ENCODE measurements at regions not wholly inside any gene's neighbourhood (a gene's known extent, or its start where the extent isn't known, plus 50 kb on each side); places are given as distances from the start of the nearest gene placed in this dataset.

DNA sequence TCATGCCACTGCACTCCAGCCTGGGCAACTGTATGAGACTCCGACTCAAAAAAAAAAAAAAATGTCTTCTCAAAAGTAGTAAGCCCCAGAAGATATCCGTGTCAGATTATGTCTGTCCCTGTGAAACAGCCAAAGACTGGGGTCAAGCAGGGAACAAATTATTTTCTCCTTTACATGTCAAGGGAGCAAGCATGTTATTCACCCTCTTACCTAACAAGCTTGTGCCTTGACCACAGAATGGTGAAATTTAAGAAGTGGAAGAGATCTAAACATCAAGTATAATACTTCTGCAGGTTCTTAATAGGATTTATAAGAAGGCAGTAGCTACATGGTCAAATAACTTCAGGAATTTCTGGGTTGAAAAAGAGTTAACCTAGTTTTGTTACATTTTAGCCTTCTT, 187.9 kb downstream of the ZNF365 start:
- no peaks in the 10 kb centered on the region for H3K27me3 ChIP-seq (replicated peaks; ENCODE audit: control insufficient read depth, insufficient read depth, low read length, poor library complexity, severe bottlenecking)
- H3K4me1 ChIP-seq (ENCODE audit: control insufficient read depth, insufficient read depth, low read length, poor library complexity, severe bottlenecking): no peaks in the 10 kb centered on the region
- no peak for DNase-seq
- no peak overlapping the region for H3K27ac ChIP-seq (ENCODE audit: insufficient read depth, low read length, poor library complexity, severe bottlenecking)
- H3K36me3 ChIP-seq (ENCODE audit: control insufficient read depth, insufficient read depth, low read length): no peaks in the 10 kb centered on the region
- no peaks in the 10 kb centered on the region for H3K9me3 ChIP-seq (ENCODE audit: control insufficient read depth, low read length)
- no peak overlapping the region for H3K4me3 ChIP-seq (ENCODE audit: insufficient read depth, low read depth, low read length, poor library complexity, severe bottlenecking)

GRCh38 chr10:62562795-62563194, 188.6 kb downstream of the ZNF365 start:
- no peaks in the 10 kb centered on the region for H3K4me1 ChIP-seq (ENCODE audit: control insufficient read depth, insufficient read depth, low read length, poor library complexity, severe bottlenecking)
- H3K27me3 ChIP-seq (replicated peaks; ENCODE audit: control insufficient read depth, insufficient read depth, low read length, poor library complexity, severe bottlenecking): no peaks in the 10 kb centered on the region
- H3K9me3 ChIP-seq (ENCODE audit: control insufficient read depth, low read length): no peaks in the 10 kb centered on the region
- no peak overlapping the region for H3K4me3 ChIP-seq (ENCODE audit: insufficient read depth, low read depth, low read length, poor library complexity, severe bottlenecking)
- H3K36me3 ChIP-seq (ENCODE audit: control insufficient read depth, insufficient read depth, low read length): no peaks in the 10 kb centered on the region
- DNase-seq: no peak
- no peak overlapping the region for H3K27ac ChIP-seq (ENCODE audit: insufficient read depth, low read length, poor library complexity, severe bottlenecking)

DNA sequence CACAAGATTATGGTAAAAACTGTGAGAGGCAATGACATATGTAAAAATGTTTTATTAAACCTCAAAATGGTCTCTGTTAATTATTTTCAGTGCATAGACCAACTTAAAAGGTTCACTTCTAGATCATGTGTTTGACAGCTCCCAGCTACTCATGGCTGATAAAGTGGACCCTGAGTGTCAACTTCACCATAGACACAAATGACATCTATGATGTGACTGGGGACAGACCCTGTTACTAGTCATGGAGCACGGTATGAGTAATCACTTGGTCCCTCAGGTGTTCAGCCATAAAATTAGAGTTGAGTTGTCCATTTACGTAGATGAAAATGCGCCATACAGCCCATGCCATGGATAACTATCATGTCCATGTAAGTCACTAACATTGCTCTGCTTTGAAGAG, 199.8 kb downstream of the ZNF365 start:
- DNase-seq: no peak
- H3K36me3 ChIP-seq (ENCODE audit: control insufficient read depth, insufficient read depth, low read length): no peaks in the 10 kb centered on the region
- H3K27me3 ChIP-seq (replicated peaks; ENCODE audit: control insufficient read depth, insufficient read depth, low read length, poor library complexity, severe bottlenecking): no peaks in the 10 kb centered on the region
- H3K27ac ChIP-seq (ENCODE audit: insufficient read depth, low read length, poor library complexity, severe bottlenecking): no peak overlapping the region
- no peaks in the 10 kb centered on the region for H3K4me1 ChIP-seq (ENCODE audit: control insufficient read depth, insufficient read depth, low read length, poor library complexity, severe bottlenecking)
- no peaks in the 10 kb centered on the region for H3K9me3 ChIP-seq (ENCODE audit: control insufficient read depth, low read length)
- H3K4me3 ChIP-seq (ENCODE audit: insufficient read depth, low read depth, low read length, poor library complexity, severe bottlenecking): no peak overlapping the region

GRCh38 chr10:62577076-62577475, 202.9 kb downstream of the ZNF365 start:
- DNase-seq: no peak
- no peaks in the 10 kb centered on the region for H3K9me3 ChIP-seq (ENCODE audit: control insufficient read depth, low read length)
- no peaks in the 10 kb centered on the region for H3K27me3 ChIP-seq (replicated peaks; ENCODE audit: control insufficient read depth, insufficient read depth, low read length, poor library complexity, severe bottlenecking)
- no peak overlapping the region for H3K27ac ChIP-seq (ENCODE audit: insufficient read depth, low read length, poor library complexity, severe bottlenecking)
- H3K4me3 ChIP-seq (ENCODE audit: insufficient read depth, low read depth, low read length, poor library complexity, severe bottlenecking): no peak overlapping the region
- no peaks in the 10 kb centered on the region for H3K36me3 ChIP-seq (ENCODE audit: control insufficient read depth, insufficient read depth, low read length)
- H3K4me1 ChIP-seq (ENCODE audit: control insufficient read depth, insufficient read depth, low read length, poor library complexity, severe bottlenecking): no peaks in the 10 kb centered on the region

- no peak for DNase-seq
- Histone ChIP-seq H3K27me3 (replicated peaks; ENCODE audit: control insufficient read depth, insufficient read depth, low read length, poor library complexity, severe bottlenecking) (no peaks in the 10 kb centered on the region), H3K9me3 (ENCODE audit: control insufficient read depth, low read length) (no peaks in the 10 kb centered on the region), H3K27ac (ENCODE audit: insufficient read depth, low read length, poor library complexity, severe bottlenecking) (no peak overlapping the region), H3K36me3 (ENCODE audit: control insufficient read depth, insufficient read depth, low read length) (no peaks in the 10 kb centered on the region), H3K4me1 (ENCODE audit: control insufficient read depth, insufficient read depth, low read length, poor library complexity, severe bottlenecking) (no peaks in the 10 kb centered on the region), H3K4me3 (ENCODE audit: insufficient read depth, low read depth, low read length, poor library complexity, severe bottlenecking) (no peak overlapping the region)
Measured at GRCh38 chr10:62577666-62578291, 203.6 kb downstream of the ZNF365 start.

DNA sequence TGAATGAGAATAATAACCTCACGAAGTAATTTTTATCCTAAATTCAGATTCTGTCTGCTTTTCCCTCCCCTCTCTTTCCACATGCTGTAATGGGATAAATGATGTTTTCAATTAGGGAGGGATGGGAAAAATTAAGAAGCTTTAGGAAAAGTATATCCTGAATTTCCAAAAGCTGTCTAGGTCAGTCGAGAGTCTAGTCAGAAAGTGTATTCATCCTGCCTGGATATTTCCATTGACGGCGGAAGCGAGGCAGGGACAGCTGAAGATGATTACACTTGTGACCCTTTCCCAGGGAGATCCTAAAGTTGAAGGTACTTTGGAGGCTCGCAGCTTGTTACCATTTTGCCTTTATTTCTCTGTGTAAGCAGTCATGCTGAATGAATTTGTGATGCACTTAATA, 204.1 kb downstream of the ZNF365 start:
- Histone ChIP-seq H3K27me3 (replicated peaks; ENCODE audit: control insufficient read depth, insufficient read depth, low read length, poor library complexity, severe bottlenecking) (no peaks in the 10 kb centered on the region), H3K4me3 (ENCODE audit: insufficient read depth, low read depth, low read length, poor library complexity, severe bottlenecking) (no peak overlapping the region), H3K36me3 (ENCODE audit: control insufficient read depth, insufficient read depth, low read length) (no peaks in the 10 kb centered on the region), H3K27ac (ENCODE audit: insufficient read depth, low read length, poor library complexity, severe bottlenecking) (no peak overlapping the region), H3K4me1 (ENCODE audit: control insufficient read depth, insufficient read depth, low read length, poor library complexity, severe bottlenecking) (no peaks in the 10 kb centered on the region), H3K9me3 (ENCODE audit: control insufficient read depth, low read length) (no peaks in the 10 kb centered on the region)
- DNase-seq: no peak

- no peak overlapping the region for H3K27ac ChIP-seq (ENCODE audit: insufficient read depth, low read length, poor library complexity, severe bottlenecking)
- no peaks in the 10 kb centered on the region for H3K27me3 ChIP-seq (replicated peaks; ENCODE audit: control insufficient read depth, insufficient read depth, low read length, poor library complexity, severe bottlenecking)
- no peak overlapping the region for H3K4me3 ChIP-seq (ENCODE audit: insufficient read depth, low read depth, low read length, poor library complexity, severe bottlenecking)
- no peaks in the 10 kb centered on the region for H3K4me1 ChIP-seq (ENCODE audit: control insufficient read depth, insufficient read depth, low read length, poor library complexity, severe bottlenecking)
- no peaks in the 10 kb centered on the region for H3K36me3 ChIP-seq (ENCODE audit: control insufficient read depth, insufficient read depth, low read length)
- no peak for DNase-seq
- no peaks in the 10 kb centered on the region for H3K9me3 ChIP-seq (ENCODE audit: control insufficient read depth, low read length)
Measured at GRCh38 chr10:62578916-62579315, 204.7 kb downstream of the ZNF365 start.

- H3K27me3 ChIP-seq (replicated peaks; ENCODE audit: control insufficient read depth, insufficient read depth, low read length, poor library complexity, severe bottlenecking): no peaks in the 10 kb centered on the region
- no peak overlapping the region for H3K4me3 ChIP-seq (ENCODE audit: insufficient read depth, low read depth, low read length, poor library complexity, severe bottlenecking)
- H3K4me1 ChIP-seq (ENCODE audit: control insufficient read depth, insufficient read depth, low read length, poor library complexity, severe bottlenecking): no peaks in the 10 kb centered on the region
- no peak overlapping the region for H3K27ac ChIP-seq (ENCODE audit: insufficient read depth, low read length, poor library complexity, severe bottlenecking)
- no peaks in the 10 kb centered on the region for H3K36me3 ChIP-seq (ENCODE audit: control insufficient read depth, insufficient read depth, low read length)
- no peak for DNase-seq
- no peaks in the 10 kb centered on the region for H3K9me3 ChIP-seq (ENCODE audit: control insufficient read depth, low read length)
Measured at GRCh38 chr10:62580396-62580795, 206.2 kb downstream of the ZNF365 start.

GRCh38 chr10:62581351-62581750, 207.2 kb downstream of the ZNF365 start:
- no peak for DNase-seq
- no peaks in the 10 kb centered on the region for H3K27me3 ChIP-seq (replicated peaks; ENCODE audit: control insufficient read depth, insufficient read depth, low read length, poor library complexity, severe bottlenecking)
- no peak overlapping the region for H3K27ac ChIP-seq (ENCODE audit: insufficient read depth, low read length, poor library complexity, severe bottlenecking)
- no peak overlapping the region for H3K4me3 ChIP-seq (ENCODE audit: insufficient read depth, low read depth, low read length, poor library complexity, severe bottlenecking)
- H3K9me3 ChIP-seq (ENCODE audit: control insufficient read depth, low read length): no peaks in the 10 kb centered on the region
- no peaks in the 10 kb centered on the region for H3K4me1 ChIP-seq (ENCODE audit: control insufficient read depth, insufficient read depth, low read length, poor library complexity, severe bottlenecking)
- H3K36me3 ChIP-seq (ENCODE audit: control insufficient read depth, insufficient read depth, low read length): no peaks in the 10 kb centered on the region

DNA sequence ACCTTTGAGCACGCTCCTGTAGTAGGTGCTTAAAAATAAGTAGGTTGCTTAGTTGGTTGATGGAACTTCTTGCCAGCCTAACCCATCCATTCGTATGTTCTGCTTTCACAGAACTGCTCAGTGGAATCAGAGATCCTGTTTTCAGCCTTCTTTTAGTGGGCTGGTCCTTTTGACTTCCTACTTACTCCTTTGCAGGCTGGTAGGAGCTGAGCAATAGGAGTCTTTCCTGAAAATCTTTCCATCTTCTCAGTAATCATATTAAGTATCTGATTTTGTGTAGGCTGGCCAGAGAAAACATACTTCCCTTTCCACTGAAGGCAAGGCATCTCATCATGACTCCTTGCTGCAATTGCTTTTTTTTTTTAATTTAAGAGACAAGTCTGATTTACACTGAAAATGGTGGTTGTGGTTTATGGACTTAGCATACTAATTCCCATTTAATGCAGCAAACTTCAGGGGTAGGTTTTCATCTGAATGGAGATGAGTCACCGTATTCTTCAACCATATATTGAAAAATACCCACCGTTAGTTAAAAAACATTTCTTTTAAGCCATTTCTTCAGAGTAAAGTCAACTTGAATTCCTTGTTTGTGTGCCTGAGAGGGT, 208.0 kb downstream of the ZNF365 start:
- H3K27ac ChIP-seq (ENCODE audit: insufficient read depth, low read length, poor library complexity, severe bottlenecking): no peak overlapping the region
- no peak overlapping the region for H3K4me3 ChIP-seq (ENCODE audit: insufficient read depth, low read depth, low read length, poor library complexity, severe bottlenecking)
- H3K36me3 ChIP-seq (ENCODE audit: control insufficient read depth, insufficient read depth, low read length): no peaks in the 10 kb centered on the region
- H3K9me3 ChIP-seq (ENCODE audit: control insufficient read depth, low read length): no peaks in the 10 kb centered on the region
- DNase-seq: no peak
- no peaks in the 10 kb centered on the region for H3K4me1 ChIP-seq (ENCODE audit: control insufficient read depth, insufficient read depth, low read length, poor library complexity, severe bottlenecking)
- no peaks in the 10 kb centered on the region for H3K27me3 ChIP-seq (replicated peaks; ENCODE audit: control insufficient read depth, insufficient read depth, low read length, poor library complexity, severe bottlenecking)
